HG03460 (cell line): ENCODE measurements at regions not wholly inside any gene's neighbourhood (a gene's known extent, or its start where the extent isn't known, plus 50 kb on each side); places are given as distances from the start of the nearest gene placed in this dataset.
"Not testable (repeated sequence)": the region's sequence is repeated elsewhere in the genome, so short reads cannot be mapped to it uniquely, and the experiment has no call there.

Experiments
- ATAC-seq: cut with Tn5 transposase; IDR thresholded peaks from one replicate; pipeline ENCODE4 v1.9.1; 2021; ENCODE audit not compliant: unreplicated experiment

DNA sequence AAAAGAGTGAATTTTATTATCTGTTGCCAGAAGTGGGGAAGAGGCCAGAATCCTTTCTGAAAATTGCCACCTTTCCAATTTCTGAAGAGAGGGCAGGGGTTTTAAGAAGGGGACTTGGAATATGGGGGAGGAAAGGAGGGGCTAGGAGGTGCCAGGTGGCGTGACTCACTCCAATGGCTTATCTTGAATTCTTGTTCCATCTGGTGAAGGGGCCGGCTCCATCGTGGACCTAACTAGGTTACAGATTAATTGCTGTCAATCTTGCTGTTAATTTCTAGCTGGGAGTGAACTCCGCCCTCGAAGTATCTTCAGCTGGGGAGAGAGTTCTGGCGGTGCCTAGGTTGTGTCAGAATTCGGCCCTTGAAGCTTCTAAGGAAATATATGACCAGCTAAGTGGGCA, 138.7 kb downstream of the YTHDC2 start:
- ATAC-seq = no peak

DNA sequence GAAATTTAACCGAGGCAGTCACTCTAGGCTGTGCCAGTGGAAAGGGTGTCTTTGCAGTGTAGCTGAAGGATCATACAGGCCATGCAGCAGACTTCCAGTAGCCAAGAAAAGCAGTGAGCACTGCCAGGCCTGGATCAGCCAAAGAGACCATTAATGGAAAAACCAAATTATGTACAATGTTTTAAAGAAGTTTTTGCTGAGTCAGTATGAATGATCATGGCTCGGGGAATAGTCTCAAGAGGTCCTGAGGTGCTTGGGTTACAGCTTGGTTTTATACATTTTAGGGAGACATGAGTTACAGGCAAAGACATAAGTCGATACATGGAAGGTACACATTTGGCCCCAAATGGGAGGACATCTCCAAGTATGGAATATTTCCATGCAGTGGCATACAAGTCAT, 141.3 kb downstream of the YTHDC2 start:
- ATAC-seq = no peak

- no peak for ATAC-seq
Measured at GRCh38 chr5:113660206-113660605, 146.7 kb downstream of the YTHDC2 start.

- no peak for ATAC-seq
Measured at GRCh38 chr5:113660706-113661250, 147.3 kb downstream of the YTHDC2 start.

- no peak for ATAC-seq
Measured at GRCh38 chr5:113663879-113664541, 150.5 kb downstream of the YTHDC2 start.

GRCh38 chr5:113673041-113673440, 159.5 kb downstream of the YTHDC2 start:
- no peak for ATAC-seq

DNA sequence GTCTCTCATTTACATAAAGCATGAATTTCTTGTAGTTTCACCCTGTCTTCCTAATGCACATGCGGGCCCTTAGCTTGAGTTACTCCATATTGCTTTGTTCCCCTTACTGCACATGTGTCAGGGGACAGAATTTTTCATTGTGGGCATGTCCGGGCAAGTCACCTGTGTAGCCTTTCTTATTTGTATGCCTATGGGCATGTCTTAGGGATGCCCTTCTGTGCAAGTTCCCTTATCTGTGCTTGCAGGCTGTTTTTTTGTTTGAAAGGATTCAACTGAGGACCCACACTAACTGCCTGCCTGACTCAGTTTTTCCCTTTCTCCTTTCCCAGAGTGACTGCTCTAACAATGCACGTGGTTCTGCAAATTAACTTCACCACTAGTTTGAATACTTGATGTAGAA, 161.7 kb downstream of the YTHDC2 start:
- ATAC-seq = no peak

DNA sequence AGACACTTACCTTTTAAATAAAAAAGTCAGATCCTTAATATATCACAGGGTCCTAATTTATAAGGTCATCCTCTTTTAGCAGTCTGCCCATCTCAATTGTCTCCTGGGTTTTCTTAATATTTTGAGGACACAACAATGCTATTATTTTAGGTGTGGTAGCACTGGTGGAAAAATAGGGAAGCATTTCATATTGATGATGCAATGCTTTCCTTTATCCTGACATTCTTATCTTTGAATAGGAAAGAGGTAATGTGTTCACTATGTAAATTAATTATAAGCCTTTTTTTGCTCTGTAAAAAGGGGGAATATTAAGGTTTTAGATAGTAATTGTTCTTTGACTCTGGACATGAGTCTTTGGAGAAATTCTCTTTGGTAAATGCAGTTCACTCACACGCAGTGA, 164.7 kb downstream of the YTHDC2 start:
- ATAC-seq = no peak

DNA sequence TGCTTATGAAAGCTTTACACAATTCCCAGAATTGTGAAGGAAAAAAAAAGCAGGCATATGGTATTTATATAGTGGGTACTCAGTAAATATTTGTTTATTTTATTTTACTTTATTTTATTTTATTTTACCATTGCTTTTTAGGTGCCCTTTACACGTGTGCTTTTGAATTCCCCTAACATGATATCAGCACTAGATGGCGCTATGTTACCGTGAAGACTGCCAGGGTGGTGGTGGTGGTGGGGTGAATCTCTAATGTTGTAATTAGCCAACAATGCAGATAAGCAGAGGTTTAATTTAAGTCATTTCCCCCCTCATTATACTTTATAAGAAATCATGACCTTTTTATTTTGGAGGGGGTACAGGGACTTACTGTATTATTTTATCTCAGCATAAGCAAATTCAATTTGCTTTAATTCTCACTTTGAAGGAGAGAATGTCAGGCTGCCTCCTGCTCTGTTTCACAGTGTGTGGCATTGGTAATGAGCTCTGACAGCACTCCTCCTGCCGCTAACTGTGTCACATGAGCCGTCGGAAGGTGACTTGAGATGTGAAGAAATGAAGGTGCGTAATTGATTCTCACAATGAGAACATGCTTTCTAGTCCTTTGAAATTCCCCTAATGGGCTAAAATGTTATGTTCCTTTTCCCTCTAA, 165.6 kb downstream of the YTHDC2 start:
- peak; percentile 64 for ATAC-seq

GRCh38 chr5:113680534-113680933, 167.0 kb downstream of the YTHDC2 start:
- no peak for ATAC-seq

GRCh38 chr5:113682497-113683136, 169.1 kb downstream of the YTHDC2 start:
- ATAC-seq = no peak

DNA sequence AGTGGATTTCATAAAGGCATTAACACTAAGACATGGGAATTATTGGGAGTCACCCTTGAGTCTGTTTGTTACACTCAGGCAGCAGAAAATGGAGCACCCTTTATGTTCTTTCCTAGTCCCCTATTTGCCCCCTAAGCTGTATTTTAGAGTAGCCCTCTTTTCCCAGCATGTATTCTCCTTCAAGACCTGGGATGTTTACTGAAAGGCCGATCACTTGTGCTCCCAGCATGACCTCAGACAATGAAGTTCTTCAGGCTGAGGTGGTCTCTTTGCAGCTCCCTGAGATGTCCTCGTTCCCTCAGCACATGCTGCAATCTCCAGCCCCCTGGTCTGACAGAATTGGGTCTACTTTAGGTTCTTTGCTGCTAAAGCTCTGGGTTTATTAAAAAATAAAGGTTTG, 169.7 kb downstream of the YTHDC2 start:
- ATAC-seq = no peak

GRCh38 chr5:113686599-113686998, 173.1 kb downstream of the YTHDC2 start:
- ATAC-seq = no peak

DNA sequence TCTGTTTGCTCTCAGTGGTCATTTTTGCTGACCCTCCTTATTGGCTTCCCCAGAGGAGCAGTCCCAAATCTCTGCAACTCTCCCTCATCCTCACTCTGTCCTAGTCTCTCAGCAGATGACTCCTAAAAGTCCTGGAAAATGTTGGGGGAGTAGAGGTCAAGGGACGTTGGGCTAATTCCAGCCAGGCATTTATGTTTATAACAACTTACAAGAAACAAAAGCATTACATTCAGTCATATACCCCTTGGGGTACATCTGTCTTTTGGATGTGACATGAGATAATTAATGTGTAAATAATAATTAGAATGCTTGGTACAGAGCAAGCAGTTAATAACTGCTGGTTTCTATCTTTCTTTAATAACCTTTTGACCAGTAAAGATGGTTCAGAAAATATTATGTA, 176.2 kb downstream of the YTHDC2 start:
- ATAC-seq = no peak

DNA sequence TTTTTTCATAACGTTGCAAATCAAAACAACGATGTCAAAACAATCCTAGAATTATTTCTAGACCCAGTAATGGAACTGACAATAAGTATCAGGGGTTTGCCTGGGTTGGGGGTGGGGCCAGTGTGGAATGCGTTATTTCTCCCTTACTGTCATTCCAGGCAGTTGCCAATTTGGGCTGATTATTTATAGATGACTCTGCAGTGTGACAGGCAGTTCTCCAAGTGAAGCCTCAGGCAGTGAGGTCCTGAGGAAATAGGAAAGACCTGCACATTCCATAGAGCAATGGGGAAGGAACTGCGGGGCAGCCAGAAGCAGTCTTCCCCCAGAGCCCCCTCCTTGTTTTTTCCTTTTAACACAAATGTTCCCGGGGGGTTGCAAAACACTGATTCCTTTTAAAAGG, 179.0 kb downstream of the YTHDC2 start:
- no peak for ATAC-seq

GRCh38 chr5:113692891-113693457, 179.5 kb downstream of the YTHDC2 start:
- no peak for ATAC-seq

- no peak for ATAC-seq
Measured at GRCh38 chr5:113693701-113694100, 180.2 kb downstream of the YTHDC2 start.

DNA sequence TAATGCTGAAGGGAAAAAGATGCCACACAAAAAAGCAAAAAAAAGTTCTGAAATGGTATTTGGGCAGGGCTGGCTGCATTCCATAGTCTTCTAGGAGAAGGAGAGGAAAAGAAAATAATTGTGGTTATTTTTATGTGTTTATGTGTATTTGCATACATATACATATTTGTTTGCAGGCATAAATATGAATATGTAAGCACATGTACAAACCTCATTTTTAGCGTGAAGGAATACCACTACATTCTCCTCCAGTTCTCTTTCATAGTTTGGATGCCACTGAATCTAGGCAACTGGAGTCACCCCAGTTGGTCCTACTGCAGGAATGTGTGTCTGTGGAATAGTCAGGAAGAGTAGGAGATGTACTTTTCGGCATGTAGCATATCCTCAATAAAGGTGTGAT, 181.1 kb downstream of the YTHDC2 start:
- ATAC-seq = no peak

- ATAC-seq = no peak
Measured at GRCh38 chr5:113703266-113703665, 189.8 kb downstream of the YTHDC2 start.

DNA sequence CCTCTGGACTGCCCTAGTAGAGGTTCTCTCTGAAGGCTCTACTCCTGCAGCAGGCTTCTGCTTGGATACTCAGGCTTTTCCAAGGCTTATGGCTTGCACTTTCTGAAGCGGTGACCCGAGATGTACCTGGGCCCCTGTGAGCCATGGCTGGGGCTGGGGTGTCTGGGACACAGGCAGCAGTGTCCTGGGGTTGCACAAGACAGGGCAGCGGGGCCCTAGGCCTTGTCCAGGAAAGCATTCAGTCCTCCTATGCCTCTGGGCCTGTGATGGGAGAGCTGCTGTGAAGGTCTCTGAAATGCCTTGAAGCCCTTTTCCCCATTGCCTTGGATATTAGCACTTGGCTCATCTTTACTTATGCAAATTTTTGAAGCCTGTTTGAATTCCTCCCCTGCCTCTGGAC, 192.2 kb downstream of the YTHDC2 start:
- no peak for ATAC-seq

DNA sequence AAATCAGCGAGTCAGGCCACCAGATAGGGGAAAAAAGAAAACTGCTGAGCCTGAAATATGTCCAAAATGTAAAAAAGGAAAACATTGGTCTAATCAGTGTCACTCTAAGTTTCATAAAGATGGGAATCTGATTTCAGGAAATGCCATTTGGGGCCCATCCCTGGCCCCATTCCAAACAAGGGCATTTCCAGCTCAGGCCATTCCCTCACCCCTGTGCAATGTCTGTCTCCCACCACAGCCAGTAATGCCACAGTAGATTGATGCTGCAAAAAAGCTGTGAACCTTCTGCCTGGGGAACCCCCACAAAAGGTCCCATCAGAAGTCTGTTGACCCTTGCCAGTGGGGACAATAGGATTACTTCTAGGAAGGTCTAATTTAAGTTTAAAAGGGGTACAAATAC, 199.6 kb downstream of the YTHDC2 start:
- no peak for ATAC-seq

- not testable (repeated sequence) for ATAC-seq
Measured at GRCh38 chr5:113715921-113716320, 202.4 kb downstream of the YTHDC2 start.
